GM21528 (cell line): ENCODE measurements at regions not wholly inside any gene's neighbourhood (a gene's known extent, or its start where the extent isn't known, plus 50 kb on each side); places are given as distances from the start of the nearest gene placed in this dataset.

Experiments
- ATAC-seq: cut with Tn5 transposase; IDR thresholded peaks from one replicate; pipeline ENCODE4 v1.9.1; 2021; ENCODE audit warnings: mild to moderate bottlenecking, moderate library complexity; ENCODE audit not compliant: unreplicated experiment, low FRiP score

DNA sequence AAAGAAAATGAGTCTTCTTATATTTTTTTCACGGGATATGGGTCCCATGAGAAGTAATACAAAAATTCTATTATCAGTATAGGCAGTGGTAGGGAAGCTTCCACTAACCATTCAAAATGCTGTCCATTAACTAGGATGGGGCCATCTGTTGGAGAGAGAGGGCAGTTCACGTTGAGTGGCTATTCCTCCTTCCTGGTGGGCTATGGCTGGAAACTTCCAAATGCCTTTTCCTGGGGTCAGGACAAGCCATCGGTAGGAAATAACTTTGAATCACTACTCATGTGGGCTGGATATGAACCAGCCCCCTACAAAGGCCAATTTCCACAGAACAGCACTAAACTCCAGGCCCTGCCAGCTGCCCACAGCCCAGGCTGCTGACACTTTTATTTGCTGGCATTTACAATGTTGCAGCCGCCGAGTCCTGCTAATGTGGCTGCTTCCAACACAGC, 156.1 kb upstream of the HNRNPA3 start:
- no peak for ATAC-seq

DNA sequence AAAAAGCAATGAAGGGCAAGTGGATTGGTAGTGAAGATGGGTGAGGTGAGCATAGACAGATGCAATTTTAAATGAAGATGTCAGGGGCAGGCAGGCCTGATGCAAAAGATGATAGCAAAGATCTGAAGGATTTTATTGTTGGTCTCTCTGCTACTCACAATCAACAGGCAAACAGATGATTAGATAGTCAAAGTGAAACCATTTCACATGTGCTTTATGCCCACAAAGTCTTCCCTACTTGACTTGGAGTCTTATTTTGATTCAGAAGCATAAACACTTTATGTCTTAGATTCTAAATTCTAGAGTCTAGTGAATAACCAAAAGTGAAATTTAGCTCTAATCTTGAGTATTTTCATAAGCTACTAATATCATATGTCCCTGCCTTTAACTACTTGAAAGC, 153.8 kb upstream of the HNRNPA3 start:
- ATAC-seq, result peak; percentile 66

DNA sequence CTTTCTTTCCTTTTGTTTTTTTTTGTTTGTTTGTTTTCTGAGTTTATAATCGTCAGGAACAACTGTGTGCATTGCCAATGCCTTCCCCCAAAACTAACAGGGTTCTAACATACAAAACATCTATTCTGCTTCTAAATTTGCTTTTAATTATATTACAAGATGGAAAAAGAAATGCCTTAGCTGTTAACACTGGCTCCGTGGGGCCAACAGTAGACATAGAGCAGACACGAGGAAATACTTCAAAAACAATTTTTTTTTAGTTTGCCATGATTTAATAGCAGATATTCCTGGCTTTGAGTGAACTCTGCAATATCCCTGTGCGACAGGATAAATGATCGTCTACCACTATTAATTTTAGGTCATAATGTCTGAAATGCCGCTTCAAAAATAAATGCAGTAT, 153.3 kb upstream of the HNRNPA3 start:
- no peak for ATAC-seq

DNA sequence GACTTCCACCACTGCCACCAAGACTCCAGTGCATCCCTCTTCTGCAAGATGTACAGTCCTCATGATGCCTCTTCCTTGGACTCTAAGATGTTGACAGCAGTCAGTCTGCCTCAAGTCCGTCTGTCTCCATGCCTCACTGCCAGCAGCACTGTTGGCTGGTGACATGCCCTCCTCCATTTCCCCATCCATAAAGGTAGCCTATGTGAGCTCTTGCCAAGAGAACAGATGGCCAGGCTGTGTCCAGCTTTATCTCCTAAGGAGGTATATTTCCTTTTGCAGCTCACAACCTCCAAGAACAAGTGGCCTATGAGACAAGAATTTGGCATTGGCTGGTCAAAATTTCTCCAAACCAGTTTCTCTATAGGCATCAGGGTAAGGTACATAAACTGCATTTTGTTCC, 149.3 kb upstream of the HNRNPA3 start:
- ATAC-seq, result no peak

DNA sequence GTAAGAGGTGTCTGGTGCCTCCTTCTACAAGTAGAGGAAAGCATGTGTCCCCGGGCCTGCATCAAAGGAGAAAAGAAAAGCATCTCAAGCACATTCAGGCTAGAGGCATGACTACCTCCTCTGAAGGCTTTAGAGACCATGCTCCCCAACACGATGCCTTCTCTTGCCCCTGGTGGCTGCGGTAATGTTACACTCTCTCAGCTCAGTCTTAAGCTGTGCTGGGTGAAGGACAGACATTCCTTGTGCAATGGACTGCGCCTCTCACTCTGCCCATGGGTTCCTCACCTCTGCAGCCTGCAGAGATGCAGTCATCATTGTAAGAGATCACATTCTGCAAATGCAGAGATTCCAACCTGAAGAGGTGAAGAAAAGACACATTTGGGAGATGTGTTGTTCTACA, 148.2 kb upstream of the HNRNPA3 start:
- ATAC-seq, result no peak

DNA sequence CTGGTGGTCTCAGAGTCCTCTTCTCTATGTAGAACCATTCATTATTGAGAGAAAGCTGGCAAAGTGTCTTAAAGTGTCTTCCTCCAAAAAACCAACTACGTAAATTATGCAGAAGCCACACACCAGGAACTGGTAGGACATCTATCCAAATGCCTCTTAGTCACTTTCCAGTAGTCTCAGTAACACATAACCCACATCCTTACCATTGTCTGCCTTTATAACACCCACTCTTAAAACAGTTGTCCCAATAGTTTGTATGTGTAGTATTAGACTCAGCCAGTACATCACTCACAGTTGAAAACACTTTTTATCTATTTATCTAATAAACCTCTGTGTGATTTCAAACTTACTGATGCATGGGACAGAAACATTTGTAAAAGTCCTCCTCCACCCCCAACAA, 143.6 kb upstream of the HNRNPA3 start:
- ATAC-seq, result no peak

DNA sequence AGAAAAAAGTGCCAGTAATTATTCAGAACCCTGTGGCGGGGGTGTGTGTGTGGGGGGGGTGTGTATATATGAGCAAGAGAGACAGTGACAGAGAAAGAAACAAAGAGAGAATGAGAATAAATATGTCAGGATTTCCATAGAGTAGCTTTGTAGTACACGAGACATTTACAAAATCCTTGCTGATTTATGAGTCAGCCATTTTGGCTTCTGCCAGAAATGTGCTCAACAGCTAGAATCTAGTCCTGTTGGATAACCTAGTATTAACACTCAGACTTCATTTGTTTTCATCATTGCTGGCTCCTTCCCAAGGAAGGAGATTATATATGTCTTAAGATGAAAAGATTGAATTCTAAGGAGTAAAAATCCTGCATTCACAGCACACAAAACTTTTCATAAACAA, 140.5 kb upstream of the HNRNPA3 start:
- ATAC-seq, result no peak

DNA sequence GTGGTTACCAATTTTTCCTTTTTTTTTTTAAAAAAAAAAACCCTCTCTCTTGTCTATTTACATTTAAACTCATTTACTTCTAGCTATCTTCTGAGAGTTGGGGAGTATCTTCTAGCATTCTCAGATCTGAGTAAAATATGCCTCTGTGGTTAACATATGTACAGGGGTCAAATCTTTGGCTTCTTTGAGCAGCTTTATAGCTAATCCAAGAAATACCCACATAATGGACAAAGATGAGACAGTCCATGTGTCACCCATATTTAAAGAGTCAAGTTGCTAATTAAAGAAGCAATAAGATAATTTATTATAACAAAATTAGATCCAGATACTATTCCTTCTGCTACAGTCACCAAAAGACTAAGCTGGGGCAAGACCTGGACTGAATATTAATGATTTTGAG, 139.0 kb upstream of the HNRNPA3 start:
- no peak for ATAC-seq

DNA sequence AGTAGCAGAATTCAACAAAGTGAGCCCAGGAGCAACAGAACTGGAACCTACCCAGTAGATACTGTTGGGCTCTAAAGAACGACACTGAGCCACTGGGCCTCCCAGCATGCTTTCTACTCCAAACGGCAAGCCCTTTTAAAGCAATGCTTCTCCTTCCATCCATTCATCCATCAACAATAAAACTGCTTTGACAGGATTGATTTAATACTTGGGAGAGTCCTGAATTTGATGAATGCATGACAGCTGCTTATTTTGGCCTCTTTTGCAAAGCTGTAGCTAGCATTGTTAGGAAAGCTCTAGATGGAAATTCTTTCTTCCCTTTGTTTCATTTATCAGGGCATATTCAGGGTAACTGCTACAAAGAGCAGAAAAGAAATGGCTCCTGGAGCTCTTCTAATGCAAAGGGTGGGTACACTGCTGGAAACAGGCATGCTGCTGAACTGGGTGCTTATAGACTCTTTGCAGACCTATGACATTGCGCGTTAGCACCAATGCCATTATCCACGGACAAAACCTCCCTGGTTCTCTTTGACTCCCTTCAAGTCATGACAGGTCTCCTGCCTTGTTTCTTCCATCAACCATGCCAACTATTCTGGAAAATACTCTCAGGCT, 138.4 kb upstream of the HNRNPA3 start:
- ATAC-seq, result no peak

DNA sequence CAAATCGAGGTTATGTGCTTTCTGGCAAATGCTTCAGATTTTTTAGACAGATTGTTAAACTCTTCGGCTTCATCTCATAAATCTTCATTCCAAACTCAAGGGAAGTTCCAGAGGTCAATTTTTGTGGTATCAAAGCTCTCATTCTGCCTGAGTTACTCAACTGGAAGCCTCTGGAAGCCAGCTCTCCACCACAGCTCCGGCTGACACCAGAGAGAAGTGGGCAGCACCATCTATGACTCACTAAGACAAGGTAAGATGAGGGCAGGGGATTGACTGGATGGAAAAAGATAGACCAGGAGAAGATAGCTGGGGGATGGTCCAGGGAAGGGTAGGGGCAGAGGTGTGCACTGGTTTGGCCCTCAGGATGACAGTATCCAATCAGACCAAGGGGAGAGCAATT, 137.3 kb upstream of the HNRNPA3 start:
- no peak for ATAC-seq

DNA sequence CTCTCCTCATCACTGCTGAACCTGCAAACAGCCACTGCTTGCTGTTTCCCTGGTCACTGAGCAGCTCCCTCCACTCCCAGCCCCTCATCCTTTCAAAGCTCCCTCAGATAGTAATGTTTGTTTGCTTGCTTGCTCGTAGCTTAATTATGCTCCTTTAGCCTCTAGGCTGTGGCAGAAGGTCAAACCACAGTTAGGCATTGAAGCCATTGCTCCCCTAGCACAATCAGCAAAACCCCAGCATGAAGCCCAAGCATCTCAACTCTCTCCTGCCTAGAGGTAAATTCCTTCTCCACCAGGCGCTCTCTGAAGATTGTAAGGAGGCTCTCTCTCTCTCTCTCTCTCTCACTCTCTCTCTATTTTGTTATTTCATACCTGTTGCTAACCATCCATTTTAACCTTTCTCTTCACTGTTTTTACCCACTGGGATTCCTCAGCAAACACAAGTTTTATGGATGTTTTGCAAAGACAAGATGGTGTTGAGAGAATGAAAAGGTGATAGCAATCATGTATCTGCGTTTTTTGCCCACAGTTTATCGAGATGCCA, 135.9 kb upstream of the HNRNPA3 start:
- ATAC-seq, result no peak

DNA sequence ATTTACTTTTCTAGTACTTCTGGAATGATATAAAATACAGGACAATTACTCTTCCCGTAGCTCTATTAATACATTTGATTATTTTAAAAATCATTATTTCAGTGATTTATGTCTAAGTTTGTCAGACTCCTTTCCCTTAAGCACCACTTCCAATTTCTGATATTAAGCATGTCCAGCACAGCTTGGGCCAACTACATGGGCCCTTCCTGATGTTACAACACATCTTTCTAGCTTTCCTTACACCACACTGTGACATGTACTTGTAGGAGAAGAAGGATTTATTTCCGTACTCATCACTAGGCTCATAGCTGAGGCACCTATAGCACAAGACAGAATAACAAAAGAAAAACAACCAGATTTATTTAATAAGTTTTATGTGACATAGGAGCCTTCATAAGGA, 134.8 kb upstream of the HNRNPA3 start:
- ATAC-seq, result no peak

DNA sequence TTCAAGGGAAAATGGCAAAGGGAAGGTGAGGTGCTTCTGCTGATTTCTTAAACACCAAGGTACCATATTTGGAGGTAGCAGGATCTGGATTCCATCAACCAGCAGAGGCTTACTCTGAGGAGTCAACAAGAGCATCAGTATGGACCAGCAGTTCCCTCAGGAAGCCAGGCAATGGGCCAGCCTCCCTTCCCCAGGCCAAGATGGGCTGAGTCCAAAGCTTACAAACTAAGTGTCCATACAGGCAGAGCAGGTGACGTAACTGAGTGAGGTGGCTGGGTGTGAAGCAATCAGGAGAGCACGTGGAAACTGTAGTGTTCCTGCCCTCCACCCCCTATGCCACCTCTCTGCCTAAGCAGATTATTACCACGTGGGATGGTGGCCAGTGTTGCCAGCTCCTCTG, 134.2 kb upstream of the HNRNPA3 start:
- ATAC-seq, result no peak

DNA sequence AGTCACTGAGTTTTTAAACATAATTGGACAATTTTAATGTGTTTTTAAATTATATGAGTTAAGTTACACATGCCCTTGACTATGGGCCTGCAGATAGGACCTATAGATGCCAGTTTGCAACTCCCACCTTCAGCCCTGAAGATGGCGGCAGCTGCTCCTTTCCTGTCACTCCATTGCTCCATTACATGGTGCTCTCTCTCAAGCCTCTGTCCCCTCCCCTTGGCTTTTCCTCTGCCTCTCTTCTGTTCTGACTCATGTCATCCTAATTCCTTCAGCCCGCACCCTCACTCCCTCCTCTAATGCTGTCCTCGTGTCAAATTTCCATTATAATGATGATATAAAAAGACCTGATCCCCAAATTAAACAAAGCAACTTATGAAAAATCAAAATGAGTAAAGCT, 133.7 kb upstream of the HNRNPA3 start:
- ATAC-seq, result no peak

DNA sequence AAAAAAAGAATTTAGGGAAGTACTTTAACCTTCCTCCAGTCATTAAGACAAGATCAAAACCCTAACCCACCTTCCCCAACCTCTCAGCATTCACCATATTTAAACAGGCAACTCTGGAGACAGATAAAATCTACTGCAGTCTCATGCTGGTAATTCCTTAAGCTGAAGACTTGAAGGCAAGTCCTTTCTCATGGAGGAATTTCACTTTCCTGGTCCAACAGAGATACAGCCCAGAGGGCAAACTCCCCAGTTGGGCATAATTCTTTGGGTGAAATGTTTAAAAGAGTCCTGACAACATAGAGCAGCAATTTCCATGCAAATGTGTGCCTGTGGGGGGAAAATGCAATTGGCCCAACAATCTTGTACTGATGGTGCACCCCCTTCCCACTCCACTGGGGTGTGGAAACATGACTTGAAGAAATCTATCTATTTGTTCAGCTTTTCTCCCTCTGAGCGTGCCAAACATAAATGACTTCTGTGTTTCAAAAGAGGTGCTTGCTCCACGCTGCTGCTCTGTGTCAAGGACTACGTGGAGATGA, 131.8 kb upstream of the HNRNPA3 start:
- no peak for ATAC-seq

DNA sequence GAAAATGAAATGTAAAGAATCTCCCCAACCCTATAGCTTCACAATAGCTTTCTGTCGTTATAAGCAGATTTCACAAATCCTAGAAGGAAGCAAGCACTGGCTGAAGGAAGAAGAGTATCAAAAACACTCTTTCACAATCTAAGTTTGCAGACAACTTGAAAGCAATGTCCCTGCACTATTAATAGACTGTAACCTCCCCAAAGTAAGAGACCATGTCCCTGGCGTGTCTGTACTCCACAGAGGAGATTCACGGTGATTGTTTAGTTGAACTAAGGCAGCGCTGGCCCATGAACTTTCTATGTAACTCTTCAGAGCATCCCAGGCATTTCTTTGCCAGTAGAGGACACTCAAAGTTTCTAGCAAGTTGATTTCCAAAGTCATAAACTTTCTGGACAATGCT, 128.0 kb upstream of the HNRNPA3 start:
- no peak for ATAC-seq

DNA sequence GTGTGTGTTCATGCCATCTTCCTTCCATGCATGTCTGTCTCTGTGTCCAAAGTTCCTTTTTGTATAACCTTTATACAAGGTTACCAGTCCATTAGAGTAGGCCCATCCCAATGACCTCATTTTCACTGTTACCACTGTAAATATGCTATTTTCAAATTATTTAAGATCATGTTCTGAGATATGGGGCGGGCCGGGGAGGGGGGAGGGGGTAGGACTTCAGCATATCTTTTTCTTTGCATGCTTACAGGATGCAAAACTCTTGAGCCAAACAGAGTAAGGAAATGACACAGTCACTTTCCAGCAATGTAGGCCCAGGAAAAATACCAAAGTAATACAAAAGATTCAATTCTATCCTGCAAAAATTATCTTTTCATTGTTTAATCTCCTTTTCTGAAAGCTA, 124.1 kb upstream of the HNRNPA3 start:
- no peak for ATAC-seq

DNA sequence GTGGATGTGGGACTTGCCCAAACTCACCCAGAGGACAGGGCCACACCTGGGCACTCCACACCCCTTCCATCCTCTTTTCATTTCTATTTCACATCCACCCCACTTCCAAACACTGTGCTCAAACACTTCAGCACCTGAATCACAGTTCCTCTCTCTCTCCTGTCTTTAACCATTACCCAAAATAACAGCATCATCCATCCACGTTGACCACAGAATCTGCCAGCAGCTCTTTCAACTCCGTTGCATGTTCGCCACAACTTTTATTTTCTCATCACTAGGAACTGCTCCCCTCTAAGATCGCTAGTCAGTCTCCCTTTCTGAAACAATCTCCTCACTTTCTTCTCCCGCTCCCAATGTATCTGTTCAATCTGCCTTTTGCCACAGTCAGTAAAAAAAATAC, 121.6 kb upstream of the HNRNPA3 start:
- no peak for ATAC-seq

DNA sequence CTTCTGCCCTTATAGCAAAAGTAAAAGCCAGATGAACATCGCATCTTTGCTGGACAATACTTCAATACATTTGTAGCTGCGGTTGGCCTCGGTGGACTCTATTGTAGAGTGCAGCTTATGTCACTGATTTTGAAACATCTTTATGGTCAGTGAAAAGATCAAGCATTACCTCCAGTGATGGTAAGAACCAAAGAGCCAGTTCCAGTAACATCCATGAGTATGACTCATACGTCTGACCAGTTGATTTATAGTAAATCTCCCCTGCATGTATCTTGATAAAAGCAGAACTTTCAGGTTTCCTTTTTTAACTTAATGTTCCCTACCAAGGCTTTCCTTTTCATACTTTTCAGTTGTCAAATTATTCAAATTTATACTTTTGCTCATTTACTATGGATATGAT, 119.2 kb upstream of the HNRNPA3 start:
- ATAC-seq, result no peak

DNA sequence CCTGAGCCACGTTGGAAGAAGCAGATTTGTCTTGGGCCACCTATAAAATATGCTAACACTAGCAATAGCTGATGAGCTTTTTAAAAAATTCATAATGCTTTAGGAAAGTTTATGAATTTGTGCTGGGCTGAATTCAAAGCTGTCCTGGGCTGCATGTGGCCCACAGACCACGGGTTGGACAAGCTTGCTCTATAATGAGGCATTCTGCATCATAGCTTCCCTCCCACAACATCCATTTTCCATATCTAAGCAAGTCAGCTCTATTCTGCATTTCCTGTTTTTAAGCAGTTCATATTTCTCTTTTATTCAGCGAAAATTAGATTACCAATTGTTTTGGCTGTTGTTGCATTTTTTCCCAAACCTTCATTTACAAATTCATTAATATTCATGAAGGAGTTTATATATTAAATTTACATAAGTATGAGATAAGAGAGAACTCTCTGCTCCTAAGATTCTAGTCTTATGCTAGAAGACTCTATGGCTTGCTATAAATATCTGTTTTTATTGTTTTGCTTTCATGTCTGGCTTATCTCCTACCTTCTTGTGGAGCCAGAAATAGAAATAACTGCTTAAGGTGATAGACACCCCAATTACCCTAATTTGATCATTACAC, 114.5 kb upstream of the HNRNPA3 start:
- no peak for ATAC-seq

DNA sequence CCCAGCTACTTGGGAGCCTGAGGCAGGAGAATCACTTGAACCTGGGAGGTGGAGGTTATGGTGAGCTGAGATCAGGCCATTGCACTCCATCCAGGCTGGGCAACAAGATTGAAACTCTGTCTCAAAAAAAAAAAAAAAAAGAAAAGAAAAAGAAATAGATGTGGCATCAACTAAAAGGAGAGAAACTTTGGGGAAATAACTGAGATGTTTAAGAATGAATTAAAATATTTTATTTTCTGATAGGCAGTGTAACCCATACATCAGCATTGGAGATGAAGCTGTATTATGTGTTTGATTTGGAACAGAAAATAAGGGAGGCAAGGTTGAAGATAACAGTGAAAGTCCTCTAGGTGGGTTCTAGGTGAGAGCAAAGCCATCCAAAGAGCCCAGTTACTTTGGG, 110.7 kb upstream of the HNRNPA3 start:
- ATAC-seq, result no peak

DNA sequence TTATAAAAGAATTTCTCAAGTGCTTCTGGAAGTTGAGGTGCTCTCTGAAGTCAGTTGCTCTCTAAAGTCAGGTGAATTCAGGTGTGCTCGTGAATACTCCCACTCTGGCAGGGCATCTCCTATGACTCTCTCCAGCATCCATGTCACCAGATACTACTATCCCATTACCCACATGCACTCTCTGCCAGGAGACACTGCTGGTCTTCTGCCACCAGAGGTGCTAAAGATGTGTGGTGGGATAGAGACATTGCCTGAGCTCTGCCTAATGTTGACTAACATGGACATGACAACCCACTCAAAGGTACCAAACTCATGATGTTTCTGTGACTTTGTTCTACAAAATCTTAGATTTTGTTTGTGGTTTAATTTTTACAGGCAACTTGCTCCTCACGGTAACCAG, 106.4 kb upstream of the HNRNPA3 start:
- no peak for ATAC-seq
